IMR-90 (cell line): ENCODE measurements at regions not wholly inside any gene's neighbourhood (a gene's known extent, or its start where the extent isn't known, plus 50 kb on each side); places are given as distances from the start of the nearest gene placed in this dataset.

Experiments used
- ATAC-seq: fragments of 200-7000 bp; cut with Tn5 transposase; 2 replicates; pipeline ENCODE4 v1.9.1; 2020; ENCODE audit warnings: low read depth, mild to moderate bottlenecking, moderate library complexity
- BruUV-seq: library from RNA; stranded (reverse); fragments of 400-500 nt; replicated peaks from 2 replicates; lab custom pipeline; 2021; lab: Mats Ljungman, UMichigan
- CTCF ChIA-PET: fragments of 300-600 bp; formaldehyde crosslinking; extraction: SDS; loops from one replicate; lab custom pipeline; 2021; ENCODE audit warnings: antibody characterized with exemption; lab: Yijun Ruan, JAX
- POLR2A ChIA-PET: fragments of 300-600 bp; sonication (Branson Sonifier 250); formaldehyde crosslinking; loops from one replicate; lab custom pipeline; 2022; ENCODE audit warnings: antibody characterized with exemption; ENCODE audit not compliant: unreplicated experiment; lab: Charles Lee
- DNase-seq: peaks from one replicate; pipeline ENCODE4 v3.0.0; 2013
- H2AFZ ChIP-seq: replicated peaks from 2 replicates; pipeline ENCODE3; 2013; ENCODE audit warnings: low read length, mild to moderate bottlenecking; ENCODE audit not compliant: poor library complexity
- H2AK5ac ChIP-seq: 2 replicates; pipeline ENCODE4 v1.6.1; 2013; ENCODE audit warnings: low read depth, low read length, inconsistent platforms
- H2AK9ac ChIP-seq: replicated peaks from 2 replicates; pipeline ENCODE3; 2013; ENCODE audit warnings: mild to moderate bottlenecking, low read depth, low read length, moderate library complexity; ENCODE audit not compliant: poor library complexity
- H2BK120ac ChIP-seq: 2 replicates; pipeline ENCODE4 v1.6.1; 2013; ENCODE audit warnings: low read depth, low read length, inconsistent platforms
- H2BK15ac ChIP-seq: 3 replicates; pipeline ENCODE4 v1.6.1; 2013; ENCODE audit warnings: low read depth, low read length, inconsistent platforms
- H2BK20ac ChIP-seq: 2 replicates; pipeline ENCODE4 v1.6.1; 2013; ENCODE audit warnings: low read depth, mild to moderate bottlenecking, inconsistent platforms, low read length, moderate library complexity
- H2BK5ac ChIP-seq: 2 replicates; pipeline ENCODE4 v1.6.1; 2013; ENCODE audit warnings: mild to moderate bottlenecking, low read depth, low read length, inconsistent platforms; ENCODE audit not compliant: poor library complexity, severe bottlenecking
- H3K14ac ChIP-seq: replicated peaks from 2 replicates; pipeline ENCODE4 v1.6.1; 2013; ENCODE audit warnings: low read depth, low read length, inconsistent platforms
- H3K18ac ChIP-seq: 2 replicates; pipeline ENCODE4 v1.6.1; 2013; ENCODE audit warnings: low read depth, low read length, control low read depth
- H3K23ac ChIP-seq: 2 replicates; pipeline ENCODE4 v1.6.1; 2013; ENCODE audit warnings: low read depth, low read length, inconsistent platforms
- H3K27ac ChIP-seq: 2 replicates; pipeline ENCODE4 v1.5.1; 2013; ENCODE audit warnings: mild to moderate bottlenecking, control low read depth, low read length; ENCODE audit not compliant: insufficient read depth
- H3K27me3 ChIP-seq: 2 replicates; pipeline ENCODE4 v1.6.1; 2013; ENCODE audit warnings: low read length; ENCODE audit not compliant: control insufficient read depth, insufficient read depth
- H3K36me3 ChIP-seq: 2 replicates; pipeline ENCODE4 v1.6.1; 2013; ENCODE audit warnings: low read length, mixed read lengths; ENCODE audit not compliant: control insufficient read depth, insufficient read depth
- H3K4ac ChIP-seq: 2 replicates; pipeline ENCODE4 v1.6.1; 2013; ENCODE audit warnings: low read depth, low read length, inconsistent platforms
- H3K4me1 ChIP-seq: 2 replicates; pipeline ENCODE4 v1.6.1; 2013; ENCODE audit warnings: low read length, mixed read lengths; ENCODE audit not compliant: control insufficient read depth, insufficient read depth
- H3K4me2 ChIP-seq: 2 replicates; pipeline ENCODE4 v1.6.1; 2013; ENCODE audit warnings: low read depth, mild to moderate bottlenecking, control low read depth, low read length, moderate library complexity
- H3K4me3 ChIP-seq: 2 replicates; pipeline ENCODE4 v1.5.1; 2013; ENCODE audit warnings: low read depth, mild to moderate bottlenecking, control low read depth, low read length, moderate library complexity; ENCODE audit not compliant: insufficient read depth
- H3K56ac ChIP-seq: 2 replicates; pipeline ENCODE4 v1.6.1; 2013; ENCODE audit warnings: low read length, inconsistent platforms; ENCODE audit not compliant: insufficient read depth; ENCODE audit errors: extremely low read depth
- H3K79me1 ChIP-seq, 2 experiments: 2 replicates each; pipeline ENCODE4 v1.6.1; 2013; ENCODE audit warnings: low read length in 2 of 2, inconsistent platforms in 1 of 2, low read depth in 1 of 2
- H3K9ac ChIP-seq: 2 replicates; pipeline ENCODE4 v1.6.1; 2013; ENCODE audit warnings: low read depth, low read length, control low read depth
- H3K9me1 ChIP-seq: 2 replicates; pipeline ENCODE4 v1.6.1; 2013; ENCODE audit warnings: low read length, inconsistent platforms; ENCODE audit not compliant: insufficient read depth
- H3K9me3 ChIP-seq: 2 replicates; pipeline ENCODE4 v1.6.1; 2013; ENCODE audit warnings: low read length; ENCODE audit not compliant: control insufficient read depth, insufficient read depth
- H4K20me1 ChIP-seq: 2 replicates; pipeline ENCODE4 v1.6.1; 2013; ENCODE audit warnings: low read length, inconsistent platforms; ENCODE audit not compliant: insufficient read depth
- H4K5ac ChIP-seq: 2 replicates; pipeline ENCODE4 v1.6.1; 2013; ENCODE audit warnings: mild to moderate bottlenecking, low read depth, low read length, control low read depth
- H4K8ac ChIP-seq, 2 experiments: 2 replicates each; pipeline ENCODE4 v1.6.1; 2013; ENCODE audit warnings: low read depth in 2 of 2, low read length in 2 of 2, control low read depth in 1 of 2, inconsistent platforms in 1 of 2
- H4K91ac ChIP-seq: 2 replicates; pipeline ENCODE4 v1.6.1; 2013; ENCODE audit warnings: low read depth, low read length, inconsistent platforms; ENCODE audit not compliant: insufficient read depth
- BHLHE40 ChIP-seq: fragments of 150-350 bp; IDR thresholded peaks from 2 replicates; pipeline ENCODE4 v1.6.1; 2016; ENCODE audit warnings: mild to moderate bottlenecking, low read depth, low read length
- CHD1 ChIP-seq: IDR thresholded peaks from 2 replicates; pipeline ENCODE4 v1.6.1; 2012; ENCODE audit warnings: low read depth, low read length, improper control_type of control experiment
- POLR2A ChIP-seq: IDR thresholded peaks from 2 replicates; pipeline ENCODE4 v1.6.1; 2012; ENCODE audit warnings: mild to moderate bottlenecking, low read depth, low read length
- RAD21 ChIP-seq: IDR thresholded peaks from 2 replicates; pipeline ENCODE4 v1.6.1; 2012; ENCODE audit warnings: low read length, improper control_type of control experiment
- RCOR1 ChIP-seq: IDR thresholded peaks from 2 replicates; pipeline ENCODE4 v1.6.1; 2012; ENCODE audit warnings: mild to moderate bottlenecking, low read length, improper control_type of control experiment; ENCODE audit not compliant: insufficient replicate concordance
- RFX5 ChIP-seq: IDR thresholded peaks from 2 replicates; pipeline ENCODE4 v1.8.0; 2012; ENCODE audit warnings: low read depth, mild to moderate bottlenecking, low read length, moderate library complexity
- SMC3 ChIP-seq: fragments of 150-350 bp; IDR thresholded peaks from 2 replicates; pipeline ENCODE4 v1.6.1; 2016; ENCODE audit warnings: low read depth, mild to moderate bottlenecking, antibody characterized with exemption, low read length, moderate library complexity
- WGBS, 2 experiments: methylation state at CpG; one replicate each; pipeline versions ENCODE4 v1.1.5 to v1.1.7; 2013; ENCODE audit warnings: missing lambda C conversion rate in 2 of 2; ENCODE audit not compliant: insufficient read length in 1 of 2; ENCODE audit errors: extremely low coverage in 2 of 2; 5-methylcytosine and 5-hydroxymethylcytosine counted together
- dilution Hi-C: fragments of 300-500 bp; cut with HindIII; formaldehyde crosslinking; loops from one replicate; pipeline ENCODE4 v1.14.3; 2018; ENCODE audit warnings: low sequenced_read_pairs; ENCODE audit not compliant: unreplicated experiment
- in situ Hi-C: fragments of 300-500 bp; cut with MboI; formaldehyde crosslinking; loops from 3 replicates; pipeline ENCODE4 v1.14.3; 2019; ENCODE audit warnings: low sequenced_read_pairs, inconsistent platforms, mixed read lengths
- intact Hi-C: fragments of 100-400 bp; cut with micrococcal nuclease; formaldehyde crosslinking; loops from 2 replicates; pipeline ENCODE4 v1.10.0; 2022
- TF ChIP-seq, protein P1 (sequence below): fragments of 150-350 bp; IDR thresholded peaks from 2 replicates; pipeline ENCODE4 v1.6.1; 2017; ENCODE audit warnings: mild to moderate bottlenecking, antibody characterized with exemption, low read length, low read depth
- TF ChIP-seq, protein P2 (sequence below): conservative IDR thresholded peaks from 2 replicates; pipeline ENCODE4 v1.5.1; 2012; ENCODE audit warnings: mild to moderate bottlenecking, low read depth, low read length, improper control_type of control experiment
- TF ChIP-seq, protein P3 (sequence below): fragments of 150-350 bp; IDR thresholded peaks from 2 replicates; pipeline ENCODE4 v1.6.1; 2016; ENCODE audit warnings: low read depth, mild to moderate bottlenecking, low read length, moderate library complexity, borderline replicate concordance

DNA sequence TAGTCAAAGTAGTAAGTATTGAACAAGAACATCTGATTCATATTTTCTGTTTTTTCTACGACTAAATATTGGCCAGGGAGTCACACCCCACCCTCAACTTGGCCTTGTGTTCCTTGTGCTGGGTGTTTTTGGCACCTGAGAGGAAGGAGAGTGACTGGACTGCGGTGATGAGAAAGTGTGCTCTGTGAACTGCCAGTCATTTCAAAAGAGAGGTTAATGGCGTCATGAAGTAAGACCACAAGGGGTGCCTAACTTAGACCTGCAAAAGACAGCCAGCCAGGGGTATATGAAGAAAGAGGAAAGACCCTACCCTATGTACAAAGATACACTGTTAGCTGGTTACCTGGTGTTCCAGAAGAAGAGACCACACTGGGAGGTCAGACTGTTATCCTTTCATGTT is 58.4 kb upstream of the COL8A1 start:
- H2BK20ac ChIP-seq, result peak overlapping the region; percentile 84
- peaks cover 6% of the 10 kb centered on the region for H3K4me1 ChIP-seq
- no peaks in the 10 kb centered on the region for H3K27me3 ChIP-seq
- peak overlapping the region; percentile 92; the same call in 2 of the 3 replicates for H2BK15ac ChIP-seq
- H3K36me3 ChIP-seq, result no peaks in the 10 kb centered on the region
- peak overlapping the region; percentile 67 for H2AK5ac ChIP-seq
- TF ChIP-seq RAD21 (no peak), POLR2A (no peak), SMC3 (no peak), RFX5 (no peak), RCOR1 (no peak), BHLHE40 (no peak), CHD1 (no peak)
- TF ChIP-seq, protein P1, sequence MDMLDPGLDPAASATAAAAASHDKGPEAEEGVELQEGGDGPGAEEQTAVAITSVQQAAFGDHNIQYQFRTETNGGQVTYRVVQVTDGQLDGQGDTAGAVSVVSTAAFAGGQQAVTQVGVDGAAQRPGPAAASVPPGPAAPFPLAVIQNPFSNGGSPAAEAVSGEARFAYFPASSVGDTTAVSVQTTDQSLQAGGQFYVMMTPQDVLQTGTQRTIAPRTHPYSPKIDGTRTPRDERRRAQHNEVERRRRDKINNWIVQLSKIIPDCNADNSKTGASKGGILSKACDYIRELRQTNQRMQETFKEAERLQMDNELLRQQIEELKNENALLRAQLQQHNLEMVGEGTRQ, result no peak
- TF ChIP-seq, protein P2, sequence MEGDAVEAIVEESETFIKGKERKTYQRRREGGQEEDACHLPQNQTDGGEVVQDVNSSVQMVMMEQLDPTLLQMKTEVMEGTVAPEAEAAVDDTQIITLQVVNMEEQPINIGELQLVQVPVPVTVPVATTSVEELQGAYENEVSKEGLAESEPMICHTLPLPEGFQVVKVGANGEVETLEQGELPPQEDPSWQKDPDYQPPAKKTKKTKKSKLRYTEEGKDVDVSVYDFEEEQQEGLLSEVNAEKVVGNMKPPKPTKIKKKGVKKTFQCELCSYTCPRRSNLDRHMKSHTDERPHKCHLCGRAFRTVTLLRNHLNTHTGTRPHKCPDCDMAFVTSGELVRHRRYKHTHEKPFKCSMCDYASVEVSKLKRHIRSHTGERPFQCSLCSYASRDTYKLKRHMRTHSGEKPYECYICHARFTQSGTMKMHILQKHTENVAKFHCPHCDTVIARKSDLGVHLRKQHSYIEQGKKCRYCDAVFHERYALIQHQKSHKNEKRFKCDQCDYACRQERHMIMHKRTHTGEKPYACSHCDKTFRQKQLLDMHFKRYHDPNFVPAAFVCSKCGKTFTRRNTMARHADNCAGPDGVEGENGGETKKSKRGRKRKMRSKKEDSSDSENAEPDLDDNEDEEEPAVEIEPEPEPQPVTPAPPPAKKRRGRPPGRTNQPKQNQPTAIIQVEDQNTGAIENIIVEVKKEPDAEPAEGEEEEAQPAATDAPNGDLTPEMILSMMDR, result no peak
- TF ChIP-seq, protein P3, sequence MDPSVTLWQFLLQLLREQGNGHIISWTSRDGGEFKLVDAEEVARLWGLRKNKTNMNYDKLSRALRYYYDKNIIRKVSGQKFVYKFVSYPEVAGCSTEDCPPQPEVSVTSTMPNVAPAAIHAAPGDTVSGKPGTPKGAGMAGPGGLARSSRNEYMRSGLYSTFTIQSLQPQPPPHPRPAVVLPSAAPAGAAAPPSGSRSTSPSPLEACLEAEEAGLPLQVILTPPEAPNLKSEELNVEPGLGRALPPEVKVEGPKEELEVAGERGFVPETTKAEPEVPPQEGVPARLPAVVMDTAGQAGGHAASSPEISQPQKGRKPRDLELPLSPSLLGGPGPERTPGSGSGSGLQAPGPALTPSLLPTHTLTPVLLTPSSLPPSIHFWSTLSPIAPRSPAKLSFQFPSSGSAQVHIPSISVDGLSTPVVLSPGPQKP, result no peak
- H3K9me1 ChIP-seq, result no peaks in the 10 kb centered on the region
- no peak overlapping the region for H4K8ac ChIP-seq
- intact Hi-C loops (no loop called here), in situ Hi-C loops (no loop called here), dilution Hi-C loops (no loop called here)
- DNase-seq (no peak), ATAC-seq (no peak)
- H4K91ac ChIP-seq, result peak overlapping the region; percentile 42; the same call in 1 of the 2 replicates
- peaks cover 2% of the 10 kb centered on the region; the same call in 1 of the 2 replicates for H3K9me3 ChIP-seq
- peak overlapping the region; percentile 65 for H3K14ac ChIP-seq
- no CpG with 5 or more reads among the region's 3 CpGs for WGBS, 2 experiments
- ChIA-PET POLR2A (no interaction called here), CTCF (no interaction called here)
- H4K5ac ChIP-seq, result no peak overlapping the region
- no peaks in the 10 kb centered on the region for H3K79me1 ChIP-seq
- H3K4ac ChIP-seq, result peak overlapping the region; percentile 73
- H3K56ac ChIP-seq, result no peak overlapping the region
- no peak overlapping the region for H2BK5ac ChIP-seq
- no peaks in the 10 kb centered on the region for H4K20me1 ChIP-seq
- no TSS peak for BruUV-seq
- H3K4me2 ChIP-seq, result no peak overlapping the region
- peak overlapping the region; percentile 1; the same call in 1 of the 2 replicates for H3K18ac ChIP-seq
- no peak overlapping the region for H3K9ac ChIP-seq
- peak overlapping the region; percentile 85 for H2BK120ac ChIP-seq
- H2AFZ ChIP-seq, result peak overlapping the region; percentile 9
- no peak overlapping the region for H3K4me3 ChIP-seq
- no peak overlapping the region; the same call in 1 of the 2 replicates for H3K23ac ChIP-seq
- H3K27ac ChIP-seq, result no peak overlapping the region
- peak overlapping the region; percentile 19 for H2AK9ac ChIP-seq
